Suprapubic skin (tissue), 4 donors: ENCODE measurements at regions not wholly inside any gene's neighbourhood (a gene's known extent, or its start where the extent isn't known, plus 50 kb on each side); places are given as distances from the start of the nearest gene placed in this dataset.
A peak's percentile ranks its signal among the peaks of the same experiment; 100 is the strongest.

Experiments used
- DNase-seq, 2 donors: peaks; one replicate each; pipeline ENCODE4 v3.0.0-alpha.2; 2019; ENCODE audit warnings: low spot score in 2 of 2
- H3K27ac ChIP-seq: fragments of 200-600 bp; sonication (generic); one replicate; pipeline ENCODE4 v1.5.1; 2019
- H3K27me3 ChIP-seq: fragments of 200-600 bp; sonication (generic); one replicate; pipeline ENCODE4 v1.5.1; 2019
- H3K36me3 ChIP-seq: fragments of 200-600 bp; sonication (generic); one replicate; pipeline ENCODE4 v1.5.1; 2019
- H3K4me1 ChIP-seq: fragments of 200-600 bp; sonication (generic); one replicate; pipeline ENCODE4 v1.5.1; 2019
- H3K4me3 ChIP-seq: fragments of 200-600 bp; sonication (generic); one replicate; pipeline ENCODE4 v1.5.1; 2019; ENCODE audit warnings: mild to moderate bottlenecking
- H3K9me3 ChIP-seq: fragments of 200-600 bp; sonication (generic); one replicate; pipeline ENCODE4 v1.5.1; 2019
- CTCF ChIP-seq, 2 donors: fragments of 200-600 bp in 1 of 2; fragments of 450-650 bp in 1 of 2; sonication (generic) in 1 of 2; IDR thresholded peaks; one replicate each; pipeline ENCODE4 v1.5.1; 2016 to 2019; ENCODE audit warnings: antibody characterized with exemption in 2 of 2, mild to moderate bottlenecking in 1 of 2, moderate library complexity in 1 of 2
- EP300 ChIP-seq: sonication (generic); formaldehyde crosslinking; IDR thresholded peaks from one replicate; pipeline ENCODE4 v1.6.1; 2017; ENCODE audit warnings: antibody characterized with exemption
- POLR2A ChIP-seq, 2 donors: fragments of 450-650 bp; IDR thresholded peaks; one replicate each; pipeline ENCODE4 v1.6.1; 2017; ENCODE audit warnings: antibody characterized with exemption in 2 of 2, mild to moderate bottlenecking in 2 of 2, moderate library complexity in 2 of 2
- POLR2AphosphoS5 ChIP-seq, 3 donors: sonication (generic); formaldehyde crosslinking; IDR thresholded peaks; one replicate each; pipeline ENCODE4 v1.6.1; 2017; ENCODE audit warnings: antibody characterized with exemption in 3 of 3
- WGBS: methylation state at CpG from one replicate; pipeline ENCODE4 v1.1.5; 2018; 5-methylcytosine and 5-hydroxymethylcytosine counted together

- Histone ChIP-seq H3K27ac (no peak overlapping the region), H3K4me3 (no peak overlapping the region), H3K36me3 (no peaks in the 10 kb centered on the region), H3K27me3 (no peaks in the 10 kb centered on the region), H3K9me3 (no peaks in the 10 kb centered on the region), H3K4me1 (peaks cover 60% of the 10 kb centered on the region)
- no peak for TF ChIP-seq POLR2AphosphoS5 (IDR thresholded peaks at IDR 0.05)
- TF ChIP-seq POLR2A (IDR thresholded peaks at IDR 0.05): no peak
- no peak for TF ChIP-seq EP300
- TF ChIP-seq CTCF (IDR thresholded peaks at IDR 0.05): no peak
- peak; percentile 31 for DNase-seq
- 85% methylated on average over 6 of the region's 6 CpGs for WGBS
These were observed 50.7 kb upstream of the HAAO start for GRCh38 chr2:42843131-42843530.

- Histone ChIP-seq H3K9me3 (no peaks in the 10 kb centered on the region), H3K36me3 (no peaks in the 10 kb centered on the region), H3K27me3 (no peaks in the 10 kb centered on the region), H3K4me1 (peaks cover 60% of the 10 kb centered on the region), H3K4me3 (no peak overlapping the region), H3K27ac (no peak overlapping the region)
- peak; percentile 40 to 59 for DNase-seq
- TF ChIP-seq EP300 (no peak), POLR2A (IDR thresholded peaks at IDR 0.05) (no peak), POLR2AphosphoS5 (IDR thresholded peaks at IDR 0.05) (no peak), CTCF (IDR thresholded peaks at IDR 0.05) (no peak)
- WGBS: 67% methylated on average over 4 of the region's 4 CpGs
These were observed 50.1 kb upstream of the HAAO start for GRCh38 chr2:42842466-42842865.
